Anterior cingulate cortex (tissue), 58 donors: ENCODE measurements at regions not wholly inside any gene's neighbourhood (a gene's known extent, or its start where the extent isn't known, plus 50 kb on each side); places are given as distances from the start of the nearest gene placed in this dataset.

Experiments used
- DNase-seq, 58 donors: peaks; one replicate each; lab custom pipeline; 2025; lab: John Stamatoyannopoulos, UW

DNA sequence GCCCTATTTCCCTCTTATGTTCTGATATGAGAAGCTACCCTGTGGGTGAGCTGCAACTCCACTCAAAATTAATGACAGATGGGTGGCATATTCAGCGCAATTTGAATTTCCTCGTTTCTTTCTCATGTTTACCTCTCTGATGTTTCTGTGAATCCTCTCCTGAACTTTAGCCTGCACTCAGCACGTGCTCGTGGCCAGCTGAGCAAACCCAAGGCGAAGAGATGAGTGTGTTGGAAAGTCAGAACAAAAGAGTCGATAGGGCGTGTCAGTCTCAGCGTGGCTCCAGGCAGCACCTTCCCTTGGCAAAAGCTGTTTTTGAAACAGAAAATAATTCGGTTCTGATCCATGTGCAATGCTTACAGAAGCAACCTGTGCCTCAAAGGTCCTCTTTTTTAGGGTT lies 226.1 kb upstream of the GMDS start:
- no peak for DNase-seq

DNA sequence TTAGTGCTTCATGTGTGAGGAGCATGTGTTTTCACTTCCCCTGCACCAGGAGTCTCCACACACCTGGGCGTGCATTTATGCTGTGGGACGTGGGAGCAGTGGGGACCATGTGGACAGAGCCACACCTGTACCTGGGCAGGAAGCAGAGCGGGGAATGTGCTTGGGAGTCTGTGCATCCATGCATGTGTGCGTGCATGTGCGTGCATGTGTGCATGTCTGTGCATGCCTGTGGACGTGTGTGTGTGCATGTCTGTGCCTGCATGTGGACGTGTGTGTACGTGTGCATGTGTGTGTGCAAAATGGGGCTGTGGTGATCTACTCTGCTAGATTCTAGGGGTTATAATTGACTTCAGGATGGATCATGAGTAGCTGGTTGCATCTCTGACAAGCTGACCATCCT lies 224.0 kb upstream of the GMDS start:
- no peak for DNase-seq

DNA sequence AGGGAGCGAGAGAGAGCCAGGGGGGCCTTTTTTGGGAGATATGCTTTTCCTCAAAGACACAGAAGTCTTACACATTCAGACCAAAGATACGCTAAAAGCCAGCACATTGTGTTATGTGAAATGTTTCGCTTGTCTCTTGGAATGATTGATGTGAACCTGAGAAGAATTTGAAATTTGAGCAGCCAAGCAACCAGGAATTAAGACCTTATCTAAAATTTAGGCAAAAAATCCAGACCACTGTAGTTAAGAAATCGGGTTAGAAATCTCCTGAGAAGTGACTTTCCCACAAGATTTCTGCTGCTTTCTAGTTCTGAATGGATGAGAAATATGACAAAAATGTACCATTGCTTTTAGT lies 223.2 kb upstream of the GMDS start:
- DNase-seq = no peak

DNA sequence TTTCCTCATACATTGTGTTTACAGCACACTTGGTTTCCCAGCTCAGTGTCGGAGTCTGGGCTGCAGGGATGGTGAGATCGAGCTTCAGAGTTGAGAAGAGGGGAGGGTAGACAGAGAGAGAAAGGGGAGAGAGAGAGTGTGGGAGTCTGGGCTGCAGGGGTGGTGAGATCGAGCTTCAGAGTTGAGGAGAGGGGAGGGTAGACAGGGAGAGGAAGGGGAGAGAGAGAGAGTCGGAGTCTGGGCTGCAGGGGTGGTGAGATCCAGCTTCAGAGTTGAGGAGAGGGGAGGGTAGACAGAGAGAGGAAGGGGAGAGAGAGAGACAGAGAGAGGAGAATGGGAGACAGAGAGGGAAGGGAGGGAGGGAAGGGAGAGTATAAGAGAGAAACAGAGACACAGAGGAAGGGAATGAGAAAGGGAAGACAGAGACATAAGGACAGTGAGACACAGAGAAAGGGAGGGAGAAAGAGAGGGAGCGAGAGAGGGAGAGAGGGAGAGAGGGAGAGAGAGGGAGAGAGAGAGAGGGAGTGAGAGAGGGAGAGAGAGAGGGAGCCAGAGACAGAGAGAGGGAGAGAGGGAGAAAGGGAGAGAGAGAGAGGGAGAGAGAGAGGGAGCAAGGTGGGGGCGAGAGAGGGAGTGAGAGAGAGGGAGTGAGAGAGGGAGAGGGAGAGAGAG lies 222.7 kb upstream of the GMDS start:
- no peak for DNase-seq

DNA sequence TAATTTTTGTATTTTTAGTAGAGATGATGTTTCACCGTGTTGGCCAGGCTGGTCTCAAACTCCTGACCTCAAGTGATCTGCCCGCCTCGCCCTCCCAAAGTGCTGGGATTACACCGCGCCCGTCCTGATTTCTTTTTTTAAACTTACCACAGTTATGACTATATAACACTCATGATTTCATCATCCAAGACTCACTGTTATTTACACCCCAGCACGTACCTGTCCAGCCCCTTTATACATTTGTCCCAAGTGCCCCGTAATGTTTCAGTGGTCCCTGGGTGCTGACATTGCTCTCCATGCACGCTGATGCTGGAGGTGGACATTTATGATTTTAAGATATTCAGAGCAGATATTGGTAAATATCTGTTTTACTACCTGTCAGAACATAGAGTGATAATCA lies 219.9 kb upstream of the GMDS start:
- no peak for DNase-seq

DNA sequence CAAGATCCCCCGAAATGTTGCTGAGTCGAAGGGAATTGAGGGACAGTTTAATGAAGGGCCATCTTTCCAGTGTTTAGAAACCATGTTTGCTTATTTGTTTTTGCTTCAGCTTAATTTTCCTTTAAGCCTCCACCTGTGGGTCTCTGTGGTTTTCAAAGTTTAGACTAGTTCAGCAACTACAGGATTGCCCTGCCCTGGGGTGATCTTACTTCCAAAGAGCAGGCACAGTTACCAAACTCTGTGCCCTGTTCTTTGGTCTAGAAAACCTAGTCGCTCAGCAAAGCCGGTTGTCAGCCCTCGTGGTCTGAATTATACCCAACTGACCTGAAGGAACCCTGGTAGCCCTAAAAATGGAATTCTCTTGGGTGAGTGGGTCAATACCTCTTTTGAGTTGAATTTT lies 219.2 kb upstream of the GMDS start:
- DNase-seq = no peak

DNA sequence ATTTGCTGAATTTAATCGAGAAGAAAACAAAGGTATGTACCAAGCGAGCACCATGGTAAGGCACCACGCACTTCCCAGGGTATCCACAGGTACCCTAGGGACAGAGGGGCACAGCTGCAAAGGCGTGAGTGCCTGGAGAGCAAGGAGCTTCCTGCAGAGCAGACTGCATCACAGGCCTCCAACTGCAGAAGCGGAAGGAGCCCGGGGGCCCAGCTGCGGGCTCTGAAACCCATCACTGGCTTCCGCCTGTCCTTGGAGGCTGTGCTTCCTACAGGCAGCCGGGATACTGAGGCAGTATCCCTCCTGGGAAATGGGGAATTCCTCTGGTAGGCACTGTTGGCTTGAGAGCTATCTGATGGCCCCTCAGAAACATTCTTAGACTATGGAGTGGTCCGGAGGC lies 217.4 kb upstream of the GMDS start:
- DNase-seq = no peak

DNA sequence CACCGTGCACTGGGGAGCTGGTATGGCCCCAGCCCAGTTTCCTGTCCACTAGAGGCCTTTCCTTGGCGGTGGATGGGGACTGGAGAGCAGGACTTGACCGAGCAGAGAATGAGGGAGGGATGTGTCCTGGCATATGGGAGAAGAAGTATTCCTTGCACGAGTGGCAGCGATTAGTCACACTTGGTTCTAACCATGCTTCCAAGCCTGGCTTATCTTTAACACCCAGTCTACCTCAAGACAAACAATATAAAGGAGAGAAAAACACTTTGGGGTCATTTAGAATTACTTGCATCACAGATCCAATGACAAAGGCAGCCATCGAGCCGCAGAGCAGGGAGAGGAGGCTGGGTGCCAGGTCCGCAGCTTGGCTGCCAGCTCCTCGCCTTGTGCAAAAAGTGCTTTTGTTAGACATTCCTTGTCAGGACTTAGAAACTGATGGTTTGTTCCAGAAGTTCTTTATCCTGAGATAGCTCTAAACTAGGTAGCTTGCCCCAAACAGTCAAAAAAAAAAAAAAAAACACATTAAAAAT lies 214.9 kb upstream of the GMDS start:
- peak in 8 of 58 donors; percentile 4 to 19 (median 14) for DNase-seq

DNA sequence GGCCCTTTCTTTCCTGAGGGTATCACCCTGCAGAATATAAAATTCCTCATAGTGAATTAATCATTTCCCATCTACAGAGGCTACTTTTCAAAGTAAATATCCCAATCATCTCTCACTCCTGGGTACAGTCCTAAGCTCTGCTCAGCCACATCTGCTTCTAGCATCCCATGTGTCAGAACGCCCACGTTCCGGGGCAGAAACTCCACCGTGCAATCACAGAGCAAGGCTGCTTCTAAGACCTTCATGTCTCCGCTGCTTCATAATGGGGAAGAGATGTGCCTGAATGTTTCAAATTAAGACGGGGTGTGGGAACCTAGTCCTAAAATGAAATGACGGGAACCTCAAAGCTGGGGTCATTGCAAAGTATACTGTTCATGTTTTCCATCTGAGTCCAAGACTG lies 208.8 kb upstream of the GMDS start:
- no peak for DNase-seq

DNA sequence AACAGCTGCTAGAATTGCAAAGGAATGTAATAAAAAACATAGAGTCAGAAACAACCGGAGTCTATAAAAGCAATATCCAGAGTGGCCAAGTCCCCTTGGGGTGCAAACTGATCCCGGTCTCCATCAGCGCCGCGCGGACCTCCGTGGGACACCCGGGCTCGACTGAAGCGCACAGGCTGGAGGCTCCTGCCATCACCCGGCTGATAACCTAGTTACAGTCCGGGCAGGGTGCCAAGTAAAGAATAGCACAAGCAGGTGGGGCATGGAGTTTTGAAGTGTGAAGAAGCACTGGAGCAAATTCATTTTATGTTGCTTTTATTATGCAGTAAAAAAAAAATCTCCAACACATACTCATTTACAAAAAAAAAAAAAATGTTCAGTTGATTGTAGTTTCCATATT lies 205.1 kb upstream of the GMDS start:
- peak in 1 of 58 donors; percentile 3 for DNase-seq

DNA sequence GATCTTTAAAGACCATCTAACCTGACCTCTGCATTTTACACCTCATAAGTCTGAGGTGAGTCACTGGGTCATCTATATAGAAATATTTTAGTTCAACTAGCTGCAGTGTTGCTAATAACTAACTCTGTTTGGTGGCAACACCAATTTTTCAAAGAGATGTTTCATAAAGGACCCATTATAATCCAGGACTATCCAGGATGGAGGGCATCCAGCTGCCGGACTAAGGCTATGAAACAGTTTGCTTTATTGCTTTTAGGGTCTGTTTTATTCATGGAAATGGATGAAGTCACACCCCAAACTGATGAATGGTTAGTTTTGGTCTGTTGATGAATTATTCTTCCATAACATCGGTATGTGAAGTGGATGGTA lies 204.2 kb upstream of the GMDS start:
- DNase-seq = no peak

DNA sequence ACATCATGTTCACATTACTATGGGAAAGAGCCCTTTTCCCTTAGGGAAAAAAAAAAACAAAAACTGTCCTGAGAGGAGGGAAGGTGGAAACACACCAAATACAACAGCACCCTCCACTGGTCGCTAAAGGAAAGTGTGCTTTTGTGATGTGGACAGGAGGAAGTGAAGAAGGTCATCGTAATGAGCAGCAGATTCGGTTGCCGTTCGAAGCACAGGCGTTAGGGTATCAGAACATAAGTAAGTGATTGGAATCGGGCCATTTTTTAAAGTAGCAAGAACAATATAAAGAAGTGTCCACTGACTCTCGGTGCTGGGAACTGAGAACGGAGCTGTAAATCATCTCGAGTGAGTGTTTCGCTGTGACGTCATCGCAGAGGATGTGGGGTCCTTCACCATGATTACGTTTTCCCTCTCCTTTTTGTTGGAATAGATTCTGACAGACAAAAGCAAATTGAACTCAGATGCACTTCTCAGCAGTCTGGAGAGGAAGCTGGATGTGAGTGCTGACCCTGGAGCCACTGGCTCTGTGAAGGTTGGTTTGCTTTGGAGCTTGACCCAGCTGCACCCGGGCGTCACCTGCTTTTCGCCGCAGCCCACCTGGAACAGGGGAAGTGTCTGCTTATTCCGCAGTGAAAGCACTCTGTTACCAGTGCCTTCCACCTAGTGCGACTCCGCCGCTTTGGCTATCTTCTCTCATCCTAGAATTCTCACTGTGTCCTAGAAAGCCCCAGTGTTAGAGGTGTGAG lies 203.6 kb upstream of the GMDS start:
- DNase-seq = peak in 7 of 58 donors; percentile 1 to 26 (median 10)

DNA sequence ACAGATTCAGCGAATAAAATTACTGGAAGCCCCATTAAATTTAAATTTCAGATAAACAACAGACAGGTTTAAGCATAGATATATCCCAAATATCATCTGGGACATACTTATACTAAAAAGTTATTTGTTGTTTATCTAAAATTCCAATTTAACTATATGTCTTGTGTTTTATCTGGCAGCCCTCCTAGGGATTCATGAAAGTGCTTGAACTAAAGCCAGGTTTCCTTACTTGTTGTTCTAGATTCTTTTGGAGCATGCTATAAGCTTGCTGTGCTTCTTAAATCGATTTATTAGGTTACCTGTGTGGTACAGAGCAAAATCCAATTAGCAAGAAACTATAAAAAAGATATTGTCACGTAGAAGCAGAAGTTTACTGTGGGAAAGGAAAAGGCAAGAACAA lies 202.5 kb upstream of the GMDS start:
- no peak for DNase-seq

DNA sequence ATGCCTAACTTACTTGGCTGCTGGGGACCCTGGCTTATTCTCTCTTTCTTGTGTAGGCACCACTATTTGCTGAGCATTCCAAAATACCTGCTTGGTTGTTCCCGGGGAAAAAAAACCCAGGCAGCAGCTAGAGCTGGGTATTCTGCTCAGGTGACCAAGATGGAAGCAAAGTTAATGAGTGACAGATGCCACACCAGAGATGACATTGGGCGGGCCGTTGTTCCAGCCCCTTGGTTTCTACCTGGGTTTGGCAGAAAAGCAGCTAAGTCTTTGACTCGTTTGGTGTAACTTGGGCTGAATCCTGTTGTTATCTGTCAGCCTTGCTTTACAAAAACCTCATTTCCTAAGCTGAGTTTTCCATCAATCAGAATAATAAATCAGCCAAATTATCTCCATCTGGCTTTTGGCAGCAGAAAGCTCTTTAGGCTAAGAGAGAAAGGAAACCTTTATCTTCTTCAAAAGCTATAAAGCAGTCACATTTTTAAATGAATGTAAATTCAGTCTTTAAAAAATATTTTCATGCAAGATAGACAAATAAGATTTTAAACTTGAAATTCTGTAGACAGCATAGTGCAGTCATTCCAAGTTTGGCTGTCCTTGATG lies 202.0 kb upstream of the GMDS start:
- no peak for DNase-seq

DNA sequence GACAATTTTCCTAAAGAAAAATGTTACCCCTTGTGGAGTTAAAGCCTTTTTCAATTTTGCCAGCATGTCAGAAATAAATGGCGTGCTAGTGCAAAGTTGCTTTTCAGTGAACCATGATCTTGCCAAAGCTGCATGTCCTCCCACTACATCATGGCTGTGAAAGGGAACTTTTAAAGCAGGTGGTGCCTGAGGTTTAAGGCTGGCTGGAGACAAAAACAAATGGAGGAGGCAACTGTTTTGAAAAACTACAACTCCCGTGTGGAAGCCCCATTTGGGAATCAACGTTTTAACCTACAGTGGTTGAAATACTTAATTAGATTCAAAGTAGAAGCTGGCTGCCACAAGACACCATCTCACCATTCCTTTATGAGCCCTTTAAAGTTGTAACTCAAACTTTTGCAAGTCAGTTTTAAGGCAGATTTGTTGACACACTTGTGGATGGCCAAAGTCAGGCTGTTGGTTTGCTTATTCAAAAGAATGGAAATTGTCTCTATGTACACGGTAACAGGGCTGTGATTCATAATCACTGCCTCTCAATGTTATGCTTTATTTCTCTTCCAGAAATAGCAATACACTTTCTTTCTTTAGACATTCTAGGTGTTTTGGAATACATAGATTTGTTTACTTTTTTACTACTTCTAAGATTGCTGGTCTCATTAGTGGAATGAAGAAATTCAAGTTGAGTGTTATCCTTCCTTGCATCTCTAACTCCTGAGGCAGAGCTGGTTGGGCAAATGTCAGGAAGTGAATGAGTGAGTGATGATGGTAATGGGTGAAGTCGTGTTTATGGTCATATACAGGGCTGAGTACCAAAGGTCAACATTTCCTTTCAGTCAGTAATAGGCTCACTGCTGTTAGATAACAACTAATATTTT lies 196.4 kb upstream of the GMDS start:
- no peak for DNase-seq

DNA sequence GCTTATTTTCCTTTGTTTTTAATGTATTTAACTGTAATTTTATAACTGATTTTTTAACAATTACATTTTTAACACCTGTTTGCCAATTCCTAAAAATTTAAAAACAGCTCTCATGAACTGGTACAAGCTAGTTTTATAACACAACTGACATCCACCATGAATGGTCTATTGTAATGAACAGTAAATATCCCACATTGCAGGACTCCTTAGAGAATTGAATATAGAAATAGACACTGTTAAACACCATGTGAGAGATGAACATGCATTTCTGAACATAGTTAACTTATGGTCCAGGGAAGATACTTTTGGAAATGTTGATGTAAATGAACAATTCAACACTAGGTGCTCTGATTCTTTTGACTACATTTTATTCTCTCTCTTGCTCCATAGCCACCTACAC lies 195.1 kb upstream of the GMDS start:
- DNase-seq = no peak

DNA sequence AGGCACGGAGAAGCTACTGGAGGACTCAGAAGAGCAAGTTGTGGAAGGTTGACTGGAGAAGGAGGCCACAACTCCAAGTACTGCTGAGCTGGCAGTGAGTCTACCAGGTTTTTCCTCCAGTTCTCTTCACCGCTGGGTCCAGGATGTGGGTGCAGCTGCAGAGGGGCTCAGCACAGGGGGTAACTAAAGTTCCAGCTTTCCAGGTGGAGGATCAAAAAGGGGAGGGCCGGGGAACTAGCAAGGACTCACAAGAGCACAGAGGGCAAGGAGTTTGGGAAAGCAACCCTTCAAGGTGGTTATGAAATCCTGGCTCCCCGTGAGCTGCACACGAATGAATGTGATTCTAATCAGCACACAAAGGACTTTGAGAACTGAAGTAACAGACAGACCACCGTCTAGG lies 194.2 kb upstream of the GMDS start:
- no peak for DNase-seq

DNA sequence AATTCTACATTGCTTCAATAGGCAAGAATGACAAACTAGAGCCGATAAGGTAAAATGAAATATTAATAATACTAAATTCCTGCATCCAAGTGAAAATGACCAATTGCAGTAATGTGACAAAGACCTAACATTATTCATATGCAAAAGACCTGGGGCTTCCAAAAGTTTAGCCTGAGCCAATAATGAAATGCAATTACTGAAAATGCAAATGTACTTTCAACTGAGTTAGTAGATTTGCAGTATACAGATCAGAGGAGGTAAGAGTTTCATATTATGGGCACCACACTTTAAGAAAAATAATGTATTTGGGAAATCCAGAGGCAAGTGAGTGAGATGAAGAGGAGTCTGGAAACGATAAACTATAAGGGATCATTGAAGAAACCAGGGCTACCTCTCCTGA lies 193.7 kb upstream of the GMDS start:
- DNase-seq = no peak

DNA sequence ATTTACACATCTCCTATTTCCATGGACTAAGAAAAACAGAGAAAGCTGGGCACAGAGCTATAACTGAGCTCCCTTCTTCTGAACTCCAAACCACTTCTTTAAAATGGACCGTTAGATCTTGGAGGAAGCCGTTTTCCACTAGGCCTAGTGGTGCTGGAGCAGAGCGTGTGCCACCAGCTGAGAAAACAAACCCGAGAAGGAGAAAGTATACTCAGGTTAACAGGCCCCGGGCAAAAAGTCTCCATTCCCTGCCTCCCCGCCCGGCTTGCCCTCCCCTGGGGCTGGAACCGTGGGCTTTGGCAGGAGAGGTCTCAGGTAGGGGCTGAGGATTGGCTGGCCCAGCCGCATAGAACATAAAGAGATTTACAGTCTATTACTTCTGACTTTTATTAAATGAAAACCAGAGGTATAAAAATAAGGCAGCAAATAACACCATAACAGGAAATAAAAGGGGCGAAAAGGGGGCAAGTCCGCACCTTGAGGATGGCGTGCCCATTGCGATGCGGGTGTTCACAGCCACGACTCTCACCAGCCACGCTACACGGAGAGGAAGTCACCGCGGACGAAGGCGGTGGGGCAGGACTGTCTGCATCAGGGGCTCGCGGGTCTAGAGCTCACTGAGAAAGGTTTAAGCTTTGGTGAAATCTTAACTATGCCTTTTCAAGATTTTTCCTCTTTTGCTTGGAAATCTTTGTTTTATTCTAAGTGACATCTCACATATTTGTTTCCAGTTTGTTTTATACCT lies 191.2 kb upstream of the GMDS start:
- no peak for DNase-seq

DNA sequence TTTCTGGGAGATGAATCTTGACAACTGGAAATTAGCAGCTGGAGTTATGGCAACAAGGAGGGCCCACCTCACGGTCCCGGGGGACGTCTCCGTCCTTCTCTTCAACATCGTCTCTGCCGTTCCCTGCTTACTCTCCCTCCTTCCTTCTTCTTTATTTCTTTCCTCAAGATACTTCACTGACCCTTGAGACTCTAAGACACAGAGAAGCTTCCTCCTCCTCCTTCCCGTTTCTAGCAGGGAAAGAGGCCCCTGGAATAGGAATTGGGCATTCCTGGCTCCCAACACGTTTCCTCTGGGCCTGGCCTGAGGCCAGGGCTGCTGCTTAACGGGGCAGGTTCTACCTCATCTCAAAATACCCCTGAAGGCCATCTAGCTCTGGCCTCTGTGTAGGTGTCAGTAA lies 189.9 kb upstream of the GMDS start:
- no peak for DNase-seq
